Testis (tissue), 2 donors: ENCODE measurements at regions not wholly inside any gene's neighbourhood (a gene's known extent, or its start where the extent isn't known, plus 50 kb on each side); places are given as distances from the start of the nearest gene placed in this dataset.

Experiments
- DNase-seq: peaks from one replicate; pipeline ENCODE4 v3.0.0-alpha.2; 2019
- H3K27ac ChIP-seq, 2 donors: fragments of 200-600 bp; sonication (generic); one replicate each; pipeline ENCODE4 v1.5.1; 2019
- H3K27me3 ChIP-seq: fragments of 200-600 bp; sonication (generic); one replicate; pipeline ENCODE4 v1.5.1; 2019
- H3K36me3 ChIP-seq: fragments of 200-600 bp; sonication (generic); one replicate; pipeline ENCODE4 v1.5.1; 2017; ENCODE audit warnings: low read depth; ENCODE audit errors: missing control alignments
- H3K4me1 ChIP-seq: fragments of 200-600 bp; sonication (generic); one replicate; pipeline ENCODE4 v1.5.1; 2019
- H3K4me3 ChIP-seq, 2 donors: fragments of 200-600 bp; sonication (generic); one replicate each; pipeline ENCODE4 v1.5.1; 2017 to 2019
- H3K9me3 ChIP-seq: fragments of 200-600 bp; sonication (generic); one replicate; pipeline ENCODE4 v1.5.1; 2017
- CTCF ChIP-seq, 3 experiments: fragments of 450-650 bp in 2 of 3; fragments of 200-600 bp in 1 of 3; sonication (generic) in 1 of 3; IDR thresholded peaks; one replicate each; pipeline ENCODE4 v1.5.1; 2016 to 2019; ENCODE audit warnings: antibody characterized with exemption in 3 of 3, mild to moderate bottlenecking in 2 of 3, moderate library complexity in 1 of 3
- POLR2A ChIP-seq: fragments of 450-650 bp; IDR thresholded peaks from one replicate; pipeline ENCODE4 v1.6.1; 2017; ENCODE audit warnings: antibody characterized with exemption, mild to moderate bottlenecking, moderate library complexity
- WGBS, 2 donors: methylation state at CpG; one replicate each; pipeline ENCODE4 v1.1.5; 2018; 5-methylcytosine and 5-hydroxymethylcytosine counted together
- intact Hi-C: fragments of 100-400 bp; cut with DNase I; formaldehyde crosslinking; loops from one replicate; pipeline ENCODE4 v1.15.1; 2023; ENCODE audit warnings: low total_unique reads

GRCh38 chr7:123319911-123320310 lies 120.1 kb upstream of the SLC13A1 start:
- H3K4me1 ChIP-seq, result no peaks in the 10 kb centered on the region
- WGBS, 2 donors, result 87 to 90% methylated on average over 3 of the region's 3 CpGs
- DNase-seq, result no peak
- intact Hi-C loops, result no loop called here
- H3K27ac ChIP-seq, result no peak overlapping the region
- H3K9me3 ChIP-seq, result no peaks in the 10 kb centered on the region
- H3K27me3 ChIP-seq, result no peaks in the 10 kb centered on the region
- no peaks in the 10 kb centered on the region for H3K36me3 ChIP-seq
- H3K4me3 ChIP-seq, result no peak overlapping the region
- TF ChIP-seq CTCF (IDR thresholded peaks at IDR 0.05) (no peak), POLR2A (no peak)

GRCh38 chr7:123314886-123315285 lies 115.1 kb upstream of the SLC13A1 start:
- 23 to 45% methylated on average over 1 of the region's 1 CpG for WGBS, 2 donors
- TF ChIP-seq CTCF (IDR thresholded peaks at IDR 0.05) (no peak), POLR2A (no peak)
- no peaks in the 10 kb centered on the region for H3K36me3 ChIP-seq
- H3K4me3 ChIP-seq, result no peak overlapping the region
- no peak overlapping the region for H3K27ac ChIP-seq
- H3K4me1 ChIP-seq, result no peaks in the 10 kb centered on the region
- intact Hi-C loops, result no loop called here
- DNase-seq, result no peak
- H3K9me3 ChIP-seq, result no peaks in the 10 kb centered on the region
- no peaks in the 10 kb centered on the region for H3K27me3 ChIP-seq

- intact Hi-C loops, result no loop called here
- H3K27me3 ChIP-seq, result no peaks in the 10 kb centered on the region
- H3K27ac ChIP-seq, result no peak overlapping the region
- no peaks in the 10 kb centered on the region for H3K36me3 ChIP-seq
- no peak for DNase-seq
- H3K9me3 ChIP-seq, result no peaks in the 10 kb centered on the region
- no peak for TF ChIP-seq CTCF (IDR thresholded peaks at IDR 0.05)
- whole genome bisulfite sequencing, 2 donors, result 87 to 97% methylated on average over 2 of the region's 2 CpGs
- H3K4me1 ChIP-seq, result no peaks in the 10 kb centered on the region
- no peak overlapping the region for H3K4me3 ChIP-seq
Observed at GRCh38 chr7:123308254-123308951, 108.6 kb upstream of the SLC13A1 start.

GRCh38 chr7:123305840-123306375 lies 106.1 kb upstream of the SLC13A1 start:
- intact Hi-C loops, result no loop called here
- WGBS, 2 donors, result 77 to 81% methylated on average over 2 of the region's 2 CpGs
- TF ChIP-seq POLR2A (no peak), CTCF (IDR thresholded peaks at IDR 0.05) (no peak)

GRCh38 chr7:123303926-123304325 lies 104.2 kb upstream of the SLC13A1 start:
- DNase-seq, result no peak
- H3K4me3 ChIP-seq, result no peak overlapping the region
- TF ChIP-seq CTCF (IDR thresholded peaks at IDR 0.05), result no peak
- TF ChIP-seq POLR2A, result no peak
- 68 to 77% methylated on average over 1 of the region's 1 CpG for WGBS, 2 donors
- no peaks in the 10 kb centered on the region for H3K27me3 ChIP-seq
- H3K36me3 ChIP-seq, result no peaks in the 10 kb centered on the region
- no peak overlapping the region for H3K27ac ChIP-seq
- intact Hi-C loops, result no loop called here
- no peaks in the 10 kb centered on the region for H3K4me1 ChIP-seq
- no peaks in the 10 kb centered on the region for H3K9me3 ChIP-seq

More at GRCh38 chr7:123305840-123306375, 106.1 kb upstream of the SLC13A1 start:
- no peak overlapping the region for H3K27ac ChIP-seq
- no peak for DNase-seq
- H3K4me3 ChIP-seq, result no peak overlapping the region
- no peaks in the 10 kb centered on the region for H3K9me3 ChIP-seq
- H3K4me1 ChIP-seq, result no peaks in the 10 kb centered on the region
- H3K27me3 ChIP-seq, result no peaks in the 10 kb centered on the region
- H3K36me3 ChIP-seq, result no peaks in the 10 kb centered on the region
